ENCODE measurements at regions not wholly inside any gene's neighbourhood (a gene's known extent, or its start where the extent isn't known, plus 50 kb on each side); places are given as distances from the start of the nearest gene placed in this dataset.

DNA sequence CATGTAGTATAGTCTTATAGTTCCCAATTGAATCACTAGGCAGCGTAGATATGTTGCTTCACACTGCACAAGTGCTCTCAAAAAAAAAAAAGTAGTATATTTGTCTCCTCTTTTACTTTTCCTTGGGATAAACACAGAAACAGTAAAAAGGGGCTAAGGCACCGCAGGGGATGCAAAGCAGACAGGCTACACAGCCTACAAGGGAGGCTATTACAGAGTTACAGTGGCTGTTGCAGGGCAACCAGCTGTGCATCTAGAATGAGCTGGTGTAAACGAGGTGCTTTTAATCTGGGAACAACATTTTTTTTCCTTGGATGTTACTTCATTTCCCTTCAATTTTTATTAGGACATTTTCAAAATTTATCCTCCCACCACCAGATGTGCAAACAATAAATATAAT lies 1934.7 kb upstream of the CELF4 start:
- Histone ChIP-seq H2BK120ac (replicated peaks; ENCODE audit: low read depth, low read length) (no peak overlapping the region), H3K18ac (ENCODE audit: extremely low read depth, low read length) (no peak overlapping the region), H3K4ac (replicated peaks; ENCODE audit: insufficient read length, low read depth, low read length) (no peak overlapping the region), H3K27me3 (replicated peaks in 1 of 4; ENCODE audit: control insufficient read depth in 3 of 4, extremely low read depth in 1 of 4, insufficient read depth in 3 of 4, low read length in 3 of 4) (no peaks in the 10 kb centered on the region), H2AFZ (ENCODE audit: low read length) (no peak overlapping the region), H3K4me3 (ENCODE audit: extremely low read depth in 1 of 4, insufficient read depth in 2 of 4, low read depth in 3 of 4, low read length in 4 of 4) (no peak overlapping the region), H3K4me2 (ENCODE audit: insufficient read depth in 1 of 2, low read depth in 2 of 2, low read length in 2 of 2) (no peak overlapping the region), H3K79me1 (ENCODE audit: low read depth, low read length) (no peaks in the 10 kb centered on the region), H4K91ac (replicated peaks; ENCODE audit: insufficient read length, low read length) (no peak overlapping the region), H3K14ac (ENCODE audit: insufficient read length) (no peak overlapping the region), H3K23ac (ENCODE audit: insufficient read length) (no peak overlapping the region), H2BK12ac (ENCODE audit: low read depth, low read length) (no peak overlapping the region), H3K79me2 (ENCODE audit: control insufficient read depth in 1 of 2, insufficient read depth in 2 of 2, low read length in 2 of 2) (no peaks in the 10 kb centered on the region), H2BK5ac (ENCODE audit: low read depth, low read length) (no peak overlapping the region), H3K27ac (ENCODE audit: low read depth, low read length) (no peak overlapping the region), H3K56ac (replicated peaks; ENCODE audit: insufficient read length, low read depth, low read length) (no peak overlapping the region), H3K9me3 (ENCODE audit: insufficient read depth in 2 of 2, low read depth in 1 of 2, low read length in 1 of 2) (no peaks in the 10 kb centered on the region), H4K20me1 (replicated peaks in 1 of 2; ENCODE audit: control insufficient read depth in 1 of 2, insufficient read depth in 2 of 2, low read length in 2 of 2) (no peaks in the 10 kb centered on the region), H4K5ac (ENCODE audit: insufficient read length, low read depth, low read length) (no peak overlapping the region), H3K23me2 (ENCODE audit: low read depth, low read length) (no peaks in the 10 kb centered on the region), H2AK5ac (ENCODE audit: low read depth, low read length) (no peak overlapping the region), H2BK20ac (ENCODE audit: low read length) (no peak overlapping the region), H3K9ac (replicated peaks in 1 of 4; ENCODE audit: extremely low read depth in 1 of 4, low read depth in 3 of 4, low read length in 3 of 4) (no peak overlapping the region), H3K4me1 (replicated peaks in 1 of 4; ENCODE audit: control insufficient read depth in 3 of 4, insufficient read depth in 4 of 4, low read length in 3 of 4) (peaks cover 0 to 5% (median 1%) of the 10 kb centered on the region in 4 experiments; a peak in 2 of 7 replicates), H2BK15ac (ENCODE audit: low read length) (no peak overlapping the region), H3K36me3 (ENCODE audit: control insufficient read depth in 2 of 4, insufficient read depth in 4 of 4, low read length in 3 of 4) (no peaks in the 10 kb centered on the region; a peak in 1 of 8 replicates), H4K8ac (ENCODE audit: extremely low read depth, insufficient read depth, low read length) (no peak overlapping the region)
- 74% methylated on average over 3 of the region's 3 CpGs; no CpG with 5 or more reads in 1 of the 2 experiments for WGBS, 2 experiments (ENCODE audit: extremely low coverage in 1 of 2, insufficient coverage in 1 of 2, insufficient read length in 1 of 2, insufficient replicate concordance in 2 of 2, low coverage in 1 of 2, low lambda C conversion rate in 2 of 2, missing lambda C conversion rate in 1 of 2)
- CTCF ChIA-PET (ENCODE audit: partially characterized antibody) = interaction anchor here (1.0 kb wide), 1 partner anchor 12 kb away, joined by 3 read pairs; no protein-coding TSS in a partner anchor
- TF ChIP-seq POLR2AphosphoS5 (IDR thresholded peaks at IDR 0.05; ENCODE audit: low read depth, low read length) (no peak), RXRA (IDR thresholded peaks at IDR 0.05; ENCODE audit: insufficient read depth, low read depth, low read length) (no peak), BCL11A (IDR thresholded peaks at IDR 0.05; ENCODE audit: low read depth in 2 of 2, low read length in 2 of 2) (no peak)
- POLR2A ChIA-PET (ENCODE audit: partially characterized antibody) = no interaction called here
- FAIRE-seq (no peak), DNase-seq (ENCODE audit: low read depth in 1 of 2, low spot score in 2 of 2) (no peak)

Data from H1 (cell line).